Astrocyte of the spinal cord (primary cell): ENCODE measurements at regions not wholly inside any gene's neighbourhood (a gene's known extent, or its start where the extent isn't known, plus 50 kb on each side); places are given as distances from the start of the nearest gene placed in this dataset.

Experiments used
- DNase-seq: peaks from one replicate; pipeline ENCODE4 v3.0.0; 2011; ENCODE audit warnings: low read depth, low spot score
- H3K4me3 ChIP-seq: 2 replicates; pipeline ENCODE4 v1.5.1; 2011; ENCODE audit warnings: low read depth, mild to moderate bottlenecking, low read length, moderate library complexity
- in situ Hi-C: cut with HindIII; loops from 2 replicates; pipeline ENCODE4 v1.10.0; 2017; ENCODE audit warnings: low sequenced_read_pairs
- TF ChIP-seq, protein P1 (sequence below): IDR thresholded peaks from 2 replicates; pipeline ENCODE4 v1.5.1; 2012; ENCODE audit warnings: low read depth, mild to moderate bottlenecking, low read length, inconsistent platforms

DNA sequence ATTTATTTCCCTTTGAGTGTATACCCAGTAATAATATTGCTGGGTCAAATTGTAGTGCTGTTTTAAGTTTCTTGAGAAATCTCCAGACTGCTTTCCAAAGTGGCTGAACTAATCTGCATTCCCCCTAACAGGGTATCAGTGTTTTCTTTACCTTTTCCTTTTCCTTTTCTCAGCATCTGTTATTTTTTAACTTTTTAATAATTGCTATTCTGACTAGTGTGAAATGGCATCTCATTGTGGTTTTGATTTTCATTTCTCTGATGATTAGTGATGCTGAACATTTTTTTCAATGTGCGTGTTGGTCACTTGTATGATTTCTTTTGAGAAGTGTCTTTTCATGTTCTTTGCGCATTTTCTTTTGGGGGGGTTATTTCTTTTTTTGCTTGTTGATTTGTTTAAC, 374.9 kb upstream of the BRINP3 start:
- in situ Hi-C loops = no loop called here
- DNase-seq = no peak
- TF ChIP-seq, protein P1, sequence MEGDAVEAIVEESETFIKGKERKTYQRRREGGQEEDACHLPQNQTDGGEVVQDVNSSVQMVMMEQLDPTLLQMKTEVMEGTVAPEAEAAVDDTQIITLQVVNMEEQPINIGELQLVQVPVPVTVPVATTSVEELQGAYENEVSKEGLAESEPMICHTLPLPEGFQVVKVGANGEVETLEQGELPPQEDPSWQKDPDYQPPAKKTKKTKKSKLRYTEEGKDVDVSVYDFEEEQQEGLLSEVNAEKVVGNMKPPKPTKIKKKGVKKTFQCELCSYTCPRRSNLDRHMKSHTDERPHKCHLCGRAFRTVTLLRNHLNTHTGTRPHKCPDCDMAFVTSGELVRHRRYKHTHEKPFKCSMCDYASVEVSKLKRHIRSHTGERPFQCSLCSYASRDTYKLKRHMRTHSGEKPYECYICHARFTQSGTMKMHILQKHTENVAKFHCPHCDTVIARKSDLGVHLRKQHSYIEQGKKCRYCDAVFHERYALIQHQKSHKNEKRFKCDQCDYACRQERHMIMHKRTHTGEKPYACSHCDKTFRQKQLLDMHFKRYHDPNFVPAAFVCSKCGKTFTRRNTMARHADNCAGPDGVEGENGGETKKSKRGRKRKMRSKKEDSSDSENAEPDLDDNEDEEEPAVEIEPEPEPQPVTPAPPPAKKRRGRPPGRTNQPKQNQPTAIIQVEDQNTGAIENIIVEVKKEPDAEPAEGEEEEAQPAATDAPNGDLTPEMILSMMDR = no peak
- H3K4me3 ChIP-seq = no peak overlapping the region

GRCh38 chr1:190858140-190858539, 380.5 kb upstream of the BRINP3 start:
- TF ChIP-seq, protein P1 = no peak
- H3K4me3 ChIP-seq = no peak overlapping the region
- DNase-seq = no peak
- in situ Hi-C loops = no loop called here

GRCh38 chr1:190864013-190864641, 386.5 kb upstream of the BRINP3 start:
- TF ChIP-seq, protein P1 = no peak
- DNase-seq = no peak
- no peak overlapping the region for H3K4me3 ChIP-seq
- in situ Hi-C loops = no loop called here

GRCh38 chr1:190880352-190880751, 402.7 kb upstream of the BRINP3 start:
- no peak overlapping the region for H3K4me3 ChIP-seq
- TF ChIP-seq, protein P1 = no peak
- in situ Hi-C loops = no loop called here
- no peak for DNase-seq

- TF ChIP-seq, protein P1 = no peak
- no peak overlapping the region for H3K4me3 ChIP-seq
- no peak for DNase-seq
- in situ Hi-C loops = no loop called here
These were observed 403.4 kb upstream of the BRINP3 start for GRCh38 chr1:190881064-190881463.

- no peak for DNase-seq
- no peak overlapping the region for H3K4me3 ChIP-seq
- TF ChIP-seq, protein P1 = no peak
- in situ Hi-C loops = no loop called here
These were observed 419.6 kb upstream of the BRINP3 start for GRCh38 chr1:190897233-190897632.
